Fibroblast of lung (primary cell): ENCODE measurements at regions not wholly inside any gene's neighbourhood (a gene's known extent, or its start where the extent isn't known, plus 50 kb on each side); places are given as distances from the start of the nearest gene placed in this dataset.

Experiments used
- DNase-seq, 2 donors: peaks; one replicate each; pipeline versions ENCODE4 v3.0.0 to v3.0.0-alpha.2; 2010; ENCODE audit warnings: low read depth in 2 of 2
- H2AFZ ChIP-seq: 2 replicates; pipeline ENCODE4 v1.5.1; 2012; ENCODE audit warnings: low read length, control low read depth, inconsistent platforms
- H3K27ac ChIP-seq: 2 replicates; pipeline ENCODE4 v1.5.1; 2011; ENCODE audit warnings: low read length, control low read depth; ENCODE audit not compliant: insufficient read depth
- H3K27me3 ChIP-seq: 2 replicates; pipeline ENCODE4 v1.5.1; 2011; ENCODE audit warnings: mild to moderate bottlenecking, low read length; ENCODE audit not compliant: control insufficient read depth, insufficient read depth
- H3K36me3 ChIP-seq: 2 replicates; pipeline ENCODE4 v1.5.1; 2011; ENCODE audit warnings: low read length; ENCODE audit not compliant: control insufficient read depth, insufficient read depth
- H3K4me1 ChIP-seq: 2 replicates; pipeline ENCODE4 v1.5.1; 2011; ENCODE audit warnings: low read length; ENCODE audit not compliant: control insufficient read depth, insufficient read depth; ENCODE audit errors: extremely low read depth
- H3K4me2 ChIP-seq: 2 replicates; pipeline ENCODE4 v1.5.1; 2011; ENCODE audit warnings: low read length, control low read depth; ENCODE audit not compliant: insufficient read depth; ENCODE audit errors: extremely low read depth
- H3K4me3 ChIP-seq, 4 experiments: fragments of 200-600 bp in 1 of 4; sonication (generic) in 1 of 4; replicated peaks in 1 of 4; 2 replicates each; pipeline ENCODE4 v1.5.1; 2011 to 2016; ENCODE audit warnings: low read length in 4 of 4, low read depth in 3 of 4, mild to moderate bottlenecking in 3 of 4, control low read depth in 2 of 4, inconsistent platforms in 1 of 4, mixed read lengths in 1 of 4; ENCODE audit not compliant: insufficient read depth in 1 of 4; ENCODE audit errors: control extremely low read depth in 1 of 4
- H3K79me2 ChIP-seq: 2 replicates; pipeline ENCODE4 v1.5.1; 2012; ENCODE audit warnings: mild to moderate bottlenecking, low read length, inconsistent platforms; ENCODE audit not compliant: control insufficient read depth, insufficient read depth
- H3K9ac ChIP-seq: 2 replicates; pipeline ENCODE4 v1.5.1; 2011; ENCODE audit warnings: mild to moderate bottlenecking, low read length, control low read depth; ENCODE audit not compliant: insufficient read depth
- H3K9me3 ChIP-seq: 2 replicates; pipeline ENCODE4 v1.5.1; 2012; ENCODE audit warnings: low read depth, low read length; ENCODE audit not compliant: control insufficient read depth, insufficient read depth
- H4K20me1 ChIP-seq: 2 replicates; pipeline ENCODE4 v1.5.1; 2011; ENCODE audit warnings: low read length; ENCODE audit not compliant: control insufficient read depth, insufficient read depth; ENCODE audit errors: extremely low read depth
- EZH2 ChIP-seq: IDR thresholded peaks from 2 replicates; pipeline ENCODE4 v1.5.1; 2012; ENCODE audit warnings: low read length, control low read depth, mild to moderate bottlenecking; ENCODE audit errors: missing control alignments
- TF ChIP-seq, protein P1 (sequence below), 2 donors: IDR thresholded peaks in 1 of 2; conservative IDR thresholded peaks in 1 of 2; 1 replicate in 1 of 2; 2 replicates in 1 of 2; pipeline ENCODE4 v1.5.1; 2011 to 2012; ENCODE audit warnings: low read length in 2 of 2, control low read depth in 1 of 2, inconsistent platforms in 1 of 2, low read depth in 1 of 2, mild to moderate bottlenecking in 1 of 2

DNA sequence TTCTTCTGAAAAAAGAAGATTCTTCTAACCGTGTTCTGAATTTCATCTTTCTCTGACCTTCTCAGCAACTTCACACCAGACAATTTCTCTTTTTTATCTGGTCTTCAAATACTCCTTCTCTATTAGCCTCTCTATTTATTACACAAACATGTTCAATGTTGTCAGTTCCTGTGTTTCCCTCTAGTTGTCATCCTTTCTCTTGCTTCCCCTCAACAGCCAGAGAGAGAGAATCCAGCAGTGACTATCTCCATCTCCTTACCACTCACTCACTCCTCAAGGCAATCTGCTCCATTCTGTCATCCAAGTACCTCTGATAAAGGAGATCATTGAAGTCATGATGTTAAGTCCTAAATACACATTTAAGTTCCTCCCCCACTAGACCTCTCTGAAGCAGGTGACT is 491.9 kb upstream of the CHAC2 start:
- no peak overlapping the region for H3K4me2 ChIP-seq
- H3K27ac ChIP-seq, result no peak overlapping the region
- H3K9ac ChIP-seq, result no peak overlapping the region
- H3K27me3 ChIP-seq, result no peaks in the 10 kb centered on the region
- H3K4me3 ChIP-seq, result no peak overlapping the region
- H2AFZ ChIP-seq, result no peak overlapping the region
- no peaks in the 10 kb centered on the region for H3K4me1 ChIP-seq
- H3K36me3 ChIP-seq, result no peaks in the 10 kb centered on the region
- DNase-seq, result no peak
- TF ChIP-seq, protein P1, sequence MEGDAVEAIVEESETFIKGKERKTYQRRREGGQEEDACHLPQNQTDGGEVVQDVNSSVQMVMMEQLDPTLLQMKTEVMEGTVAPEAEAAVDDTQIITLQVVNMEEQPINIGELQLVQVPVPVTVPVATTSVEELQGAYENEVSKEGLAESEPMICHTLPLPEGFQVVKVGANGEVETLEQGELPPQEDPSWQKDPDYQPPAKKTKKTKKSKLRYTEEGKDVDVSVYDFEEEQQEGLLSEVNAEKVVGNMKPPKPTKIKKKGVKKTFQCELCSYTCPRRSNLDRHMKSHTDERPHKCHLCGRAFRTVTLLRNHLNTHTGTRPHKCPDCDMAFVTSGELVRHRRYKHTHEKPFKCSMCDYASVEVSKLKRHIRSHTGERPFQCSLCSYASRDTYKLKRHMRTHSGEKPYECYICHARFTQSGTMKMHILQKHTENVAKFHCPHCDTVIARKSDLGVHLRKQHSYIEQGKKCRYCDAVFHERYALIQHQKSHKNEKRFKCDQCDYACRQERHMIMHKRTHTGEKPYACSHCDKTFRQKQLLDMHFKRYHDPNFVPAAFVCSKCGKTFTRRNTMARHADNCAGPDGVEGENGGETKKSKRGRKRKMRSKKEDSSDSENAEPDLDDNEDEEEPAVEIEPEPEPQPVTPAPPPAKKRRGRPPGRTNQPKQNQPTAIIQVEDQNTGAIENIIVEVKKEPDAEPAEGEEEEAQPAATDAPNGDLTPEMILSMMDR (conservative IDR thresholded peaks at IDR 0.05 in 1 of 2, IDR thresholded peaks at IDR 0.05 in 1 of 2; ENCODE audit: low read depth in 1 of 2, low read length in 2 of 2), result no peak
- TF ChIP-seq EZH2, result no peak
- H4K20me1 ChIP-seq, result no peaks in the 10 kb centered on the region
- H3K79me2 ChIP-seq, result no peaks in the 10 kb centered on the region
- no peaks in the 10 kb centered on the region for H3K9me3 ChIP-seq

DNA sequence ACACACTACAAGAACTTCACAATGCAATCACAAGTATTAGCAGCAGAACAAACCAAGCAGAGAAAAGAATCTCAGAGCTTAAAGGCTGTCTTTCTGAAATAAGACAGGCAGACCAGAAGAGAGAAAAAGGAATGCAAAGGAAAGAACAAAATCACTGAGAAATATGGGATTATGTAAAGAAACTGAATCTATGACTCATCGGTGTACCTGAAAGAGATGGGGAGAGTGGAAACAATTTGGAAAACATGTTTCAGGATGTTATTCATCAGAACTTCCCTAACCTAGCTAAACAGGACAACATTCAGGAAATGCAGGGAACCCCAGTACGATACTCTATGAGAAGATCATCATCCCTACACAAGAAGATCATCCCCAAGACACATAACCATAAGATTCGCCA is 499.0 kb upstream of the CHAC2 start:
- TF ChIP-seq EZH2, result no peak
- TF ChIP-seq, protein P1 (conservative IDR thresholded peaks at IDR 0.05 in 1 of 2, IDR thresholded peaks at IDR 0.05 in 1 of 2; ENCODE audit: low read depth in 1 of 2, low read length in 2 of 2), result no peak

DNA sequence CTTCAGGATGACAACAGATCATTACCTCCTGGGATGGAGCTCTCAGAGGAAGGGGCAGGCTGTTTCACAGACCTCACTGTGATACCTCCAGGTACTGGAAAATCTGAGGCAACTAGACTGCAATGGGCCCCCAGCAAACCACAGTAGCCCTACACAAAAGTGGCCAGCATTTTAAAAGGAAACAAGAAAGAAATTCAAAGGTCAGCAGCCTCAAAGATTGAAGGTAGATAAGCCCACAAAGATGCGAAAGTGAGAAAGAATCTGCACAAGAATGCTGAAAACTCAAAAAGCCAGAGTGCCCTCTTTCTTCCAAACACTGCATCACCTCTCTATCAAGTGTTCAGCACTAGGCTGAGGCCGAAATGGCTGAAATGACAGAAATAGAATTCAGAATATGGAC is 499.5 kb upstream of the CHAC2 start:
- Histone ChIP-seq H3K27me3 (no peaks in the 10 kb centered on the region), H3K4me2 (no peak overlapping the region), H3K9ac (no peak overlapping the region), H3K4me3 (no peak overlapping the region), H3K9me3 (no peaks in the 10 kb centered on the region), H2AFZ (no peak overlapping the region), H4K20me1 (no peaks in the 10 kb centered on the region), H3K36me3 (no peaks in the 10 kb centered on the region), H3K4me1 (no peaks in the 10 kb centered on the region), H3K79me2 (no peaks in the 10 kb centered on the region), H3K27ac (no peak overlapping the region)
- DNase-seq, result no peak
- TF ChIP-seq, protein P1 (conservative IDR thresholded peaks at IDR 0.05 in 1 of 2, IDR thresholded peaks at IDR 0.05 in 1 of 2; ENCODE audit: low read depth in 1 of 2, low read length in 2 of 2), result no peak
- TF ChIP-seq EZH2, result no peak

More for the DNA sequence above, 499.0 kb upstream of the CHAC2 start:
- Histone ChIP-seq H4K20me1 (no peaks in the 10 kb centered on the region), H3K9ac (no peak overlapping the region), H3K79me2 (no peaks in the 10 kb centered on the region), H2AFZ (no peak overlapping the region), H3K36me3 (no peaks in the 10 kb centered on the region), H3K4me1 (no peaks in the 10 kb centered on the region), H3K27me3 (no peaks in the 10 kb centered on the region), H3K27ac (no peak overlapping the region), H3K4me3 (no peak overlapping the region), H3K9me3 (no peaks in the 10 kb centered on the region), H3K4me2 (no peak overlapping the region)
- DNase-seq, result no peak
